ENCODE measurements at regions not wholly inside any gene's neighbourhood (a gene's known extent, or its start where the extent isn't known, plus 50 kb on each side); places are given as distances from the start of the nearest gene placed in this dataset.
A peak's percentile ranks its signal among the peaks of the same experiment; 100 is the strongest.

- peak; percentile 7 for DNase-seq
Observed at GRCh38 chr2:5528706-5529105, 163.5 kb upstream of the SOX11 start.

- no peak for DNase-seq
Observed at GRCh38 chr2:5530011-5530696, 162.0 kb upstream of the SOX11 start.

DNA sequence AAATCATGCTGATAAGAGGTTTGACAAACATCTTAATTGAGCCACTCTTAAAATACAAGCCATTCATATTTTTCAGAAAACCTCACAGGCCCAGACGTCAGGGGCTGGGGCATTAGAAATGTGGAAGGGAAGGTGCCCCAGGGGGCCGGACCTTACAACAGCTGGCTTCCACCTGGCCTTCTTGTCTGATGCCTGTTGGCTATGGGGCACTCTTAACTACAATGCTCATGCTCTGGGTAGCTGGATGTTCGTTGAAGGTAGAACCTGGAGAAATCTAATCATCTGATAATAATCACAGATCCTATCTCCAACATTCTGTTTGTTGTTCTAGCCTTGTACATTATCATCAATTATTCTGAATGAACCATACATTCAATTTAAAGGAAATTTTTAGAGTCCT is 156.9 kb upstream of the SOX11 start:
- DNase-seq, result no peak

DNA sequence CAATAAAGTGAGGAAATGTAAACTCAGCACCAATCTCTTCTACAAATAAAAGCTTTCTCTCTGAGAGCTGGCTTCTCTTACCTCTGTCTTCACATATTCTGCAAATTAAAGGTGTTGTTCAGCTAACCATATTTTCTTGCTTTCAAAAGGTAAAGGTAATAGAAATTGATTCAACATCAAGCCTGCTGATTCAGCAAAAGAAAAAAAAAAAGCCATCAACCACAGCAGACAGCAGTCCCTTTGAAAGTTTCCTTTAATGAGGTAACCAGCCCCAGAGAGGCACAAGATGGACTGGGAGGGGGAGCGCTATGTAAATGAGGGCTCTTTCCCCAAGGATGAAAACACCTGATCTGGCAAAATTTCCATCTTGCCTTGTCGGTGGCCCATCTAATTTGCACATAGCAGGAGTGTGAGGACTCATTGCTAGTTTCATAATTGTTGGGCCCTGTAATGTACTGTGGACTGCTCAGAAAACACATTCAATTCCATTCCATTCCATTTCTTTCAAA is 154.9 kb upstream of the SOX11 start:
- no peak for DNase-seq

DNA sequence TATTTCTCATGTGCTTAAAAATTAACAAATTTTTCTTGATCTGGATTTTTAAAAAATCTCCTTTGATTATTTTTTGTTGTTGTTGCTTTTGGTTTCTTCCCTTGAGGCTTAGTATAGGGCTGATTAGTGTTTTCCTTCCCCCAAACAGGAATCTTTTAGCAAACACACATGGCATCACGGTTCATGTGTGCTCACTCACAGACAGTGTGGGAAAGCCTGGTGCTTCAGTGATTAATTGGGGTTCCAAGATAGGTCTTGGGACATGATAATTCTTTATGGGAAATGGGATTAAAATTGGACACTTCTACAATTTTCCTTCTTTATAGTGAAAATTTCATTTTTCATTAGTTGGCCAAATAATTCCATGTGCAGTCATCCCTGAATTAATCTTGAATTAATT is 153.9 kb upstream of the SOX11 start:
- no peak for DNase-seq

- no peak for DNase-seq
Observed at GRCh38 chr2:5538772-5539171, 153.4 kb upstream of the SOX11 start.

DNA sequence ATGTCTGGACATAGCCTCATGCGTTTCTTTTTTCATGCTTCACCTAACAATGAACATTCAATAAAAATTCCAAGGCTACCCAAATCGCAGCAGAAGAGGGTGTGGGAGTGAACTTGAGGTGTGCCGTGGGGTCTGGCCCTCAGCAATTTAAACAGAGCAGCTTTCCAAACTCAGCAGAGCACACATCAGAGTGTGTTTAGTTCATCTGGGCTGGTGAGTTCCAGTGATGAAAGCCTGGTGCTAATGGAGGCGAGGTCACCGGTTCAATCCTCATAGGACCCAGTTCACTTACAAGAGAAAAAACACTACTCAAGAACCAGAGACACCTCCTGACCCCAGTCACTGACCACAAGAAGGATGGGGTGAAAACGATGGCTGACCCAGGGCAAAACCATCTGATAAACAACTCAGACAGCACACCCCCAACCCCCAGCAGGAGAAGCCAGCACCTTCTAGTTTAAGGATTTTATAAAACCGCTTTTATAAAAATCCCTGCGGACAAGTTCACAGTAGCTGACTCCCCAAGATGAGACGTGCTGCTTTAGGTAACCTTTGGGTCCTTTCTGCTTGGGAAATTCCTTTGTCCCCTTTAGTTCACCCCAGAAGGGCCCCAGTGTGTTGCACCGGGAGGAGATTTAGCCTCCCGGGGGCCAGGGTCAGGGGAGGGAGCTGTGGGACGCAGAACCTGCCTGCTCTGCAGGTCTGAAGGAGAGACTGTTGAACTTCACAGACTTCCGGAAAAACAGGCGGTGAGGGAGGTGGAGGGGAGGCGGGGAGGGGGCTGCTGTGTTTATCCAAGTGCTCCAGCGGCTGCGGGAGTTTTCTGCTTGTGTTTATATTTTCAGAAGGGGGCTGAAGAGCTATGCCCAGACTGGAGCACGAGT is 152.7 kb upstream of the SOX11 start:
- no peak for DNase-seq

- no peak for DNase-seq
Observed at GRCh38 chr2:5540856-5541255, 151.3 kb upstream of the SOX11 start.

DNA sequence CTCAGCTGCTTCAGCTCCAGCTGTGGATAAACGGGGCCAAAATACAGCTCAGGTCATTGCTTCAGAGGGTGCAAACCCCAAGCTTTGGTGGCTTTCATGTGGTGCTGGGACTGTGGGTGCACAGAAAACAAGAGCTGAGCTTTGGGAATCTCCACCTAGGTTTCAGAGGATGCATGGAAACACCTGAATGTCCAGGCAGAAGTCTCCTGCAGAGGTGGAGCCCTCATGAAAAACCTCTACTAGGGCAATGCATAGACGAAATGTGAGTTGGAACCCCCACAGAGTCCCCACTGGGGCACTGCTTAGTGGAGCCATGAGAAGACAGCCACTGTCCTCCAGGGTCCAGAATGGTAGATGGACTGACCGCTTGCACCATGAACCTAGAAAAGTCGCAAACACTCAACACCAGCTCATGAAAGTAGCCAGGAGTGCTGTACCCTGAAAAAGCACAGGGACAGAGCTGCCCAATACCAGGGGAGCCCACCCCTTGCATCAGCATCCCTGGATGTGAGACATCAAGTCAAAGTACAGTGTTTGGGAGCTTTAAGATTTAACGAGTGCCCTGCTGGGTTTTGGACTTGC is 147.9 kb upstream of the SOX11 start:
- DNase-seq, result no peak

DNA sequence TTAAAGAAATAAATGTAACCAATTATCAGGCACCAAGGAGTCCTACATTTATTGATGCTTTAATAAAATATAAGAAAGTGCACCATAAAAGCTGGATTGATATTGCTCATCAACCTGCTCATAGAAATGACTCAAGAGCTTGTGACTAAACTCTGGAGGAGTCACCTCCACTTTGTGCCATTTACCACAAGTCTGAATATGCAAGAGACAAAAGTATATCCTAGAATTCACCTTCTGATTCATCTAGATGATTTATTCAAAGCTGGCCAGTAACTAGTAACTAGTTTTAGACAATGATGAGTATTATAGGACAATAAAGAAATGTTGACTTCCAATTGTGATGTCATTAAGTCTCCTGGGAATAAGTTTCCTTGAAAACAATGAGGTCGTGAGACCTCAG is 146.0 kb upstream of the SOX11 start:
- no peak for DNase-seq

DNA sequence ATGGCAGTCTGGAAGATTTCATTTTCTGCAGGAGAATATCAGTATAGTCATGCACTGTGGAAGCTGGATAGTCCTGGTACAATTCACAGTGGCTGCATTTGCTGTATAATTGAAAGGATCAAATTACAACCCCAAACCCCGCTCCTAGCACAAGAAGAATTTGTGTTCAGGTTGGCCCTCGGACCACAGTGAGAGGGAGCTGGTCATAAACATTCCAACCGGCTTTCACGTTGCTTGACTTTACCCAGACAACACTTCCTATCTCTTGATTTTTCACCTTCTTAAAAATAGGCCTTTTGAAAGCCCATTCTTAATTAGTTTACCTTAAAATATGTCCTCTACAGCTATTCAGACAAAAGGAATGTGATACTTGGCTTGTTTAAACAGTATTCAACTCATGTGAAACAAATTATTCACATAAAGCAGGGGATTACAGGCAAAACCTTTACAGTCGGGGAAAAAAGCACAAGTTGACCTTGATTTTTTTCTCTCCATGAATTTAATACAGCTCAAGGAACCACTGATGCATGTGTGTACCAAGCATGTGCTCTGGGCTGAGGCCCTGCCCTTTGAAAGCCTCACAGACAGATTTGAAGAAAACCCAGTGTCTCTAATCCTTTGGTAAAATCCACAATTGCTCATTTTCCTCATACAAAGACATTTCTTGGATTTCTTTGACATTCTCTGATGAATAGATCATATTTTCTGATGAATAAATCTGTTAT is 143.0 kb upstream of the SOX11 start:
- no peak for DNase-seq

DNA sequence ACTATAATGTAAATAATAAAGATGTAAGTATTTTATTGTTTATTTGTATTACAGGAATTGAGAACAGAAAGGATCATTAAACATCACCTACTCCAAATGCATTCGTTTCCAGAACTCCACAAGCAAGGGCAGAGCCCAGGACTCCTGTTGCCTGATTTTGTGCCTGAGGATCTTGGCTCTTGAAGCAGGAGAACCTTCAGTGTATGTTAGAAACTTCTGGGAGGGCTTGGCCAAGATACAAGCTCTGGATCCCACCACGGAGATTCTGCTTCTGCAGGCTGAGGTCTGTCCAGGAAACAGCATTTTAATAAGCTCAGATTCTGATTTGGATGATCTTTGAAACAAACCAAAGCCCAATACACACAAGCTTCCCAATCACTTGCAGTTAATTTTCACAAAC is 142.4 kb upstream of the SOX11 start:
- no peak for DNase-seq

DNA sequence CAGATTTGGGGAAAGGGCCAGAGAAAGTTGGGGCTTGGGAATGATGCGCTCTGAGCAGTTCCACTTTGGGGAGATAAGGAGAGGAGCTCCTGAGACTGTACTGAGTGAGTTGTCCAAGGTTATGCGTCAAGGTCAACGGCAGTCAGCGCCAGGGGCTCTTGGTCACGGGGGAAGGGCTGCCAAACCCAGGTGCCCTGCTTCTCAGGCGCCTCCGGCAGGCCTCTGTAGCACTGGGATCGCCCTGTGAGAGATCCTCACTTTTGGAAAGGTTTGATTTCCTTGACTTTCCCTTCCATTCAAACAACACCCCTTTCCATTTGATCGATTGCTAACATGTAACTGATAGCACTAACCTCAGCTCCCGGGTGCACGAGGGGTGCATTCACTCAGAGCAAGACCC is 136.5 kb upstream of the SOX11 start:
- no peak for DNase-seq

- DNase-seq, result no peak
Observed at GRCh38 chr2:5561006-5561405, 131.2 kb upstream of the SOX11 start.

GRCh38 chr2:5562426-5562825 is 129.8 kb upstream of the SOX11 start:
- DNase-seq, result no peak

GRCh38 chr2:5562865-5563264 is 129.3 kb upstream of the SOX11 start:
- DNase-seq, result no peak

DNA sequence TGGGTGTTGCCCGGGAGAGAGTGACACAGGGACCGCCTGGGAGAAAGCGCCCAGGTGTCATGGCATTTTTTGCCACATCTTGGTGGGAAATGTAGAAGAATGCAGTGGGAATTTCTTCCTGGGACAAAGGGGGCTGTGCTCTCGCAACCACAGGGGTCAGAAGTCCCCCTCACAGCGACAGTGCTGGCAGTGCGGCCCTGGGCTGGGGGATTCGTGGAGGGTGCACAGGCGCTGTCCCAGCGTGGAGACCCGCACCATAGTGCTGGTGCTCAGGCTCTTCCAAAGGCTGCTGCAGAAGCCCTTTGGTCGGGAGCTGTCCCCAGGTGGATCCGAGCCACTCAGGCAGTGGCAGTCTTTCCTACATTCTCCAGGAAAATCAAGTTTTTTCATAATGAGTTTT is 128.8 kb upstream of the SOX11 start:
- no peak for DNase-seq

DNA sequence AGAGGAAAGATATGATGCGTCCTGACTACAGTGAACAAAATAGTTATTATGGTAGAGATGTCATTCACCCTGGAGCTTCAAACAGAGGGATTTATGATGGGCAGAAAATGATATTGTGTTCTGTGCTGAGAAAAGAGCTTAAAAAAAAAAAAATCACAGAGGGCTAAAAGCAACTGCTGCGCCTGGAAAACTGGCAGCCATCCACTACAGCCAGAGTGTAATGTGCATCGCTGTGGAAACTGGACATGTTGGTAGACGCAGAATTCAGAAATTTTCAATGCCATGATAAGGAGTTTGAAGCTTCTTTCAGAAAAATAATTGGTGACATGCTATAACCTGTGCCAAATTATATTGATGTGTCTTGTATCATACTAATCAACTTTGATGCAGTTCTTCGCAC is 122.9 kb upstream of the SOX11 start:
- no peak for DNase-seq

DNA sequence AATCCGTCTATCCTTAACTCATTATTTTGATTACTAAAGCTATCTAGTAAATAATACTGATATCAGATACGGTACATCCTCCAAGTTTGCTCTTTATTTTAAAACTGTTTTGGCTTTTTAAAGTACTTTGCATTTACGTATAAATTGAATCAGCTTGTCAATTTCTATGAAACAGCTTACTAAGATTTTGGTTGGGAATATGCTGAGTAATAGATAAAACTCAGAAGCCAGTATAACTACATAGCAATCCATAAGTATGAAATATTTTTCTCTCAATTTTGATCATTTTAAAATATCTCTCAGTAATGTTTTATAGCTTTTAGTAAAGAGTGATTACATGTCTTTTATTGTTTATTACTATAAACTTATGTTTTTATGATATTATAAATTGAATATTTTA is 116.2 kb upstream of the SOX11 start:
- no peak for DNase-seq

- no peak for DNase-seq
Observed at GRCh38 chr2:5587766-5588165, 104.4 kb upstream of the SOX11 start.

GRCh38 chr2:5588601-5589000 is 103.6 kb upstream of the SOX11 start:
- no peak for DNase-seq

DNA sequence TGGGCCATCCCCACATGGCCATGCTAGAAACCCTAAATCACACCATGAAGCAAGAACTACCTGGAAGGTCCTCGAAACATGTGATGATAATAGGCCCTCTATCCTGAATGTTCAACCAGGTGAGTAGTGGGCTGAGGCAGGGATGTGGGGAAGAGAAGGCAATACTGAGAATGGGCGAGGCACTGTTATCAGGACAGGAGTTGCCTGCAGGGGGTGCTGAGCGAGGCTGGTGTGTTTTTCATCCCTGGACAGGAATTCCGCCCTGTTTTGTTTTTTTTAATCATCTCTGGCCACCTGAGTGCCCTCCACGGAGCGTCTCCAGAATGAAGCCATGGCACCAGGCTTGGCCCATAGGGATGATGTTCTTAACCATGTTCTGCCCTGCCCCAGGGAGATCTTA is 103.0 kb upstream of the SOX11 start:
- DNase-seq, result no peak

DNA sequence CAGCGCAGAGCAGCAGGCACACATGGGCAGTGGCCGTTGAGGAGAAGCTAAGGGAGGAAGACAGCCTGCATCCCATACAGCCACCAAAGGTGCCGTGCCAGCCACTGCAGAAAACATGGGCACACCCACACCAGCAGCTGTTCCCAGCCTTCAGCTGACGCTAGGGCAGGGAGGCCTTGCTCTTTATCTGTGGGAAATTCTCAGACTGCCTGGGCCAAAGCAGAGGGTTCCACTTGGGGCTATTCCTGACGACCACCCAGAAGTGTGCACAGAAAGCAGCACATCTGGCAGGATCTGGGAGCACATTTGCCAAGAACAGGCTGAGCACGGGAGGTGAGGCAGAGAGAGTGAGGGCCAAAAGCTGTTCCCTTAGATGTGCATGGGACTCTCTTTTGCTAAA is 101.3 kb upstream of the SOX11 start:
- no peak for DNase-seq

All from NCI-H1105 (cell line).